ENCODE measurements at regions not wholly inside any gene's neighbourhood (a gene's known extent, or its start where the extent isn't known, plus 50 kb on each side); places are given as distances from the start of the nearest gene placed in this dataset.
"Not testable (repeated sequence)": the region's sequence is repeated elsewhere in the genome, so short reads cannot be mapped to it uniquely, and the experiment has no call there.

- DNase-seq (ENCODE audit: low read depth in 2 of 2, low spot score in 1 of 2), result no peak
Observed at GRCh38 chr14:101616202-101616601, 54.9 kb downstream of the DIO3 start.

- DNase-seq (ENCODE audit: low read depth in 2 of 2, low spot score in 1 of 2), result no peak
Observed at GRCh38 chr14:101619484-101619883, 58.2 kb downstream of the DIO3 start.

GRCh38 chr14:101620031-101620788 lies 58.9 kb downstream of the DIO3 start:
- no peak for DNase-seq (ENCODE audit: low read depth in 2 of 2, low spot score in 1 of 2)

- DNase-seq (ENCODE audit: low read depth in 2 of 2, low spot score in 1 of 2), result no peak
Observed at GRCh38 chr14:101620821-101621785, 59.8 kb downstream of the DIO3 start.

- no peak for DNase-seq (ENCODE audit: low read depth in 2 of 2, low spot score in 1 of 2)
Observed at GRCh38 chr14:101622251-101623076, 61.2 kb downstream of the DIO3 start.

- no peak for DNase-seq (ENCODE audit: low read depth in 2 of 2, low spot score in 1 of 2)
Observed at GRCh38 chr14:101623077-101623372, 61.7 kb downstream of the DIO3 start.

GRCh38 chr14:101623685-101624444 lies 62.6 kb downstream of the DIO3 start:
- DNase-seq (ENCODE audit: low read depth in 2 of 2, low spot score in 1 of 2), result no peak

GRCh38 chr14:101624536-101624935 lies 63.2 kb downstream of the DIO3 start:
- DNase-seq (ENCODE audit: low read depth in 2 of 2, low spot score in 1 of 2), result no peak

GRCh38 chr14:101625336-101626097 lies 64.2 kb downstream of the DIO3 start:
- no peak for DNase-seq (ENCODE audit: low read depth in 2 of 2, low spot score in 1 of 2)

GRCh38 chr14:101626331-101626730 lies 65.0 kb downstream of the DIO3 start:
- no peak for DNase-seq (ENCODE audit: low read depth in 2 of 2, low spot score in 1 of 2)

- DNase-seq (ENCODE audit: low read depth in 2 of 2, low spot score in 1 of 2), result no peak
Observed at GRCh38 chr14:101627915-101628262, 66.6 kb downstream of the DIO3 start.

- peak; percentile 34 to 42 for DNase-seq (ENCODE audit: low read depth in 2 of 2, low spot score in 1 of 2)
Observed at GRCh38 chr14:101628471-101628966, 67.2 kb downstream of the DIO3 start.

GRCh38 chr14:101628975-101629374 lies 67.7 kb downstream of the DIO3 start:
- DNase-seq (ENCODE audit: low read depth in 2 of 2, low spot score in 1 of 2), result no peak

- DNase-seq (ENCODE audit: low read depth in 2 of 2, low spot score in 1 of 2), result no peak
Observed at GRCh38 chr14:101630056-101630965, 69.0 kb downstream of the DIO3 start.

GRCh38 chr14:101631199-101631598 lies 69.9 kb downstream of the DIO3 start:
- no peak for DNase-seq (ENCODE audit: low read depth in 2 of 2, low spot score in 1 of 2)

GRCh38 chr14:101631970-101632369 lies 70.7 kb downstream of the DIO3 start:
- DNase-seq (ENCODE audit: low read depth in 2 of 2, low spot score in 1 of 2), result not testable (repeated sequence)

GRCh38 chr14:101632520-101632919 lies 71.2 kb downstream of the DIO3 start:
- DNase-seq (ENCODE audit: low read depth in 2 of 2, low spot score in 1 of 2), result no peak

- DNase-seq (ENCODE audit: low read depth in 2 of 2, low spot score in 1 of 2), result no peak
Observed at GRCh38 chr14:101633276-101633675, 72.0 kb downstream of the DIO3 start.

Measured in stimulated activated CD8-positive, alpha-beta memory T cell treated with anti-CD3 and anti-CD28 coated beads, Interleukin-4, amount 100 ng/mL, for 4 hours (primary cell).